ENCODE measurements at regions not wholly inside any gene's neighbourhood (a gene's known extent, or its start where the extent isn't known, plus 50 kb on each side); places are given as distances from the start of the nearest gene placed in this dataset.
"Not testable (repeated sequence)": the region's sequence is repeated elsewhere in the genome, so short reads cannot be mapped to it uniquely, and the experiment has no call there.

- Histone ChIP-seq H3K4me3 (no peak overlapping the region), H3K27me3 (no peaks in the 10 kb centered on the region), H3K9me3 (no peaks in the 10 kb centered on the region), H3K36me3 (no peaks in the 10 kb centered on the region)
- no peak for DNase-seq
These were observed 113.1 kb upstream of the RNF32 start for GRCh38 chr7:156527458-156527890.

GRCh38 chr7:156524818-156525597 lies 115.6 kb upstream of the RNF32 start:
- H3K36me3 ChIP-seq: no peaks in the 10 kb centered on the region
- H3K4me3 ChIP-seq: no peak overlapping the region
- DNase-seq: no peak
- H3K27me3 ChIP-seq: no peaks in the 10 kb centered on the region
- H3K9me3 ChIP-seq: no peaks in the 10 kb centered on the region

- DNase-seq: no peak
- Histone ChIP-seq H3K9me3 (no peaks in the 10 kb centered on the region), H3K27me3 (no peaks in the 10 kb centered on the region), H3K4me3 (no peak overlapping the region), H3K36me3 (no peaks in the 10 kb centered on the region)
These were observed 117.0 kb upstream of the RNF32 start for GRCh38 chr7:156523447-156524048.

- Histone ChIP-seq H3K36me3 (no peaks in the 10 kb centered on the region), H3K27me3 (no peaks in the 10 kb centered on the region), H3K9me3 (no peaks in the 10 kb centered on the region), H3K4me3 (no peak overlapping the region)
- no peak for DNase-seq
These were observed 117.8 kb upstream of the RNF32 start for GRCh38 chr7:156522801-156523200.

GRCh38 chr7:156519070-156519469 lies 121.5 kb upstream of the RNF32 start:
- H3K27me3 ChIP-seq: no peaks in the 10 kb centered on the region
- no peaks in the 10 kb centered on the region for H3K9me3 ChIP-seq
- no peak overlapping the region for H3K4me3 ChIP-seq
- H3K36me3 ChIP-seq: no peaks in the 10 kb centered on the region
- no peak for DNase-seq

GRCh38 chr7:156518466-156518865 lies 122.1 kb upstream of the RNF32 start:
- Histone ChIP-seq H3K4me3 (no peak overlapping the region), H3K36me3 (no peaks in the 10 kb centered on the region)
- DNase-seq: no peak

GRCh38 chr7:156517858-156518257 lies 122.7 kb upstream of the RNF32 start:
- not testable (repeated sequence) for DNase-seq, H3K4me3 ChIP-seq, H3K27me3 ChIP-seq, H3K36me3 ChIP-seq, H3K9me3 ChIP-seq

More at GRCh38 chr7:156518466-156518865, 122.1 kb upstream of the RNF32 start:
- H3K9me3 ChIP-seq: no peaks in the 10 kb centered on the region
- H3K27me3 ChIP-seq: no peaks in the 10 kb centered on the region

GRCh38 chr7:156516791-156517378 lies 123.7 kb upstream of the RNF32 start:
- H3K27me3 ChIP-seq: no peaks in the 10 kb centered on the region
- no peak overlapping the region for H3K4me3 ChIP-seq
- no peaks in the 10 kb centered on the region for H3K36me3 ChIP-seq
- DNase-seq: no peak
- no peaks in the 10 kb centered on the region for H3K9me3 ChIP-seq

- H3K4me3 ChIP-seq: no peak overlapping the region
- DNase-seq: no peak
- H3K27me3 ChIP-seq: no peaks in the 10 kb centered on the region
- H3K36me3 ChIP-seq: no peaks in the 10 kb centered on the region
- no peaks in the 10 kb centered on the region for H3K9me3 ChIP-seq
These were observed 124.4 kb upstream of the RNF32 start for GRCh38 chr7:156515911-156516790.

GRCh38 chr7:156514851-156515250 lies 125.7 kb upstream of the RNF32 start:
- Histone ChIP-seq H3K27me3 (no peaks in the 10 kb centered on the region), H3K9me3 (no peaks in the 10 kb centered on the region), H3K4me3 (no peak overlapping the region), H3K36me3 (no peaks in the 10 kb centered on the region)
- DNase-seq: no peak

GRCh38 chr7:156511426-156511825 lies 129.1 kb upstream of the RNF32 start:
- Histone ChIP-seq H3K4me3 (no peak overlapping the region), H3K9me3 (no peaks in the 10 kb centered on the region), H3K27me3 (no peaks in the 10 kb centered on the region), H3K36me3 (no peaks in the 10 kb centered on the region)
- no peak for DNase-seq

- Histone ChIP-seq H3K36me3 (no peaks in the 10 kb centered on the region), H3K9me3 (no peaks in the 10 kb centered on the region), H3K4me3 (no peak overlapping the region), H3K27me3 (no peaks in the 10 kb centered on the region)
- DNase-seq: no peak
These were observed 129.6 kb upstream of the RNF32 start for GRCh38 chr7:156510966-156511365.

- Histone ChIP-seq H3K9me3 (no peaks in the 10 kb centered on the region), H3K27me3 (no peaks in the 10 kb centered on the region)
These were observed 131.4 kb upstream of the RNF32 start for GRCh38 chr7:156509216-156509615.

GRCh38 chr7:156505876-156506275 lies 134.7 kb upstream of the RNF32 start:
- DNase-seq: no peak
- Histone ChIP-seq H3K27me3 (no peaks in the 10 kb centered on the region), H3K36me3 (no peaks in the 10 kb centered on the region), H3K4me3 (no peak overlapping the region), H3K9me3 (no peaks in the 10 kb centered on the region)

More at GRCh38 chr7:156509216-156509615, 131.4 kb upstream of the RNF32 start:
- no peak overlapping the region for H3K4me3 ChIP-seq
- H3K36me3 ChIP-seq: no peaks in the 10 kb centered on the region
- DNase-seq: no peak

- peak; percentile 8 for DNase-seq
- H3K4me3 ChIP-seq: no peak overlapping the region
- no peaks in the 10 kb centered on the region for H3K27me3 ChIP-seq
- H3K9me3 ChIP-seq: no peaks in the 10 kb centered on the region
- H3K36me3 ChIP-seq: no peaks in the 10 kb centered on the region
These were observed 135.7 kb upstream of the RNF32 start for GRCh38 chr7:156504687-156505545.

- H3K9me3 ChIP-seq: no peaks in the 10 kb centered on the region
- no peaks in the 10 kb centered on the region for H3K27me3 ChIP-seq
- H3K4me3 ChIP-seq: no peak overlapping the region
- DNase-seq: no peak
- no peaks in the 10 kb centered on the region for H3K36me3 ChIP-seq
These were observed 136.6 kb upstream of the RNF32 start for GRCh38 chr7:156504006-156504405.
